SK-N-SH (cell line): ENCODE measurements at regions not wholly inside any gene's neighbourhood (a gene's known extent, or its start where the extent isn't known, plus 50 kb on each side); places are given as distances from the start of the nearest gene placed in this dataset.

Experiments
- CTCF ChIA-PET: fragments of 300-600, 350-600 bp; formaldehyde crosslinking; extraction: SDS; loops from one replicate; lab custom pipeline; 2021; lab: Yijun Ruan, JAX
- POLR2A ChIA-PET: fragments of 350-600 bp; sonication (Branson Sonifier 250); formaldehyde crosslinking; extraction: SDS; loops from one replicate; lab custom pipeline; 2020; ENCODE audit warnings: antibody characterized with exemption, inconsistent platforms; lab: Yijun Ruan, JAX
- DNase-seq: peaks from one replicate; pipeline ENCODE4 v3.0.0; 2012
- H2AFZ ChIP-seq: fragments of 200-600 bp; sonication (generic); 2 replicates; pipeline ENCODE4 v1.8.1; 2016; ENCODE audit warnings: antibody characterized with exemption, mild to moderate bottlenecking, low read depth
- H3F3A ChIP-seq: fragments of 200-600 bp; sonication (generic); replicated peaks from 2 replicates; pipeline ENCODE3; 2016; ENCODE audit warnings: antibody characterized with exemption, mild to moderate bottlenecking; ENCODE audit not compliant: insufficient read depth
- H3K27ac ChIP-seq, 2 experiments: fragments of 200-500 bp in 1 of 2; fragments of 200-600 bp in 1 of 2; sonication (Bioruptor generic) in 1 of 2; sonication (generic), shearing (Covaris generic) in 1 of 2; 2 replicates each; pipeline versions ENCODE4 v1.5.1 to v1.6.1; 2014 to 2016; ENCODE audit warnings: low read depth in 2 of 2, inconsistent platforms in 1 of 2, low read length in 1 of 2, mild to moderate bottlenecking in 1 of 2, mixed read lengths in 1 of 2
- H3K27me3 ChIP-seq: fragments of 200-600 bp; sonication (generic), shearing (Covaris generic); 2 replicates; pipeline ENCODE4 v1.6.1; 2016; ENCODE audit warnings: mixed run types; ENCODE audit not compliant: insufficient read depth
- H3K36me3 ChIP-seq, 2 experiments: fragments of 200-500 bp in 1 of 2; fragments of 200-600 bp in 1 of 2; sonication (Bioruptor generic) in 1 of 2; sonication (generic) in 1 of 2; replicated peaks in 1 of 2; 2 replicates each; pipeline versions ENCODE3 to v1.5.1; 2014 to 2016; ENCODE audit warnings: low read length in 1 of 2, mild to moderate bottlenecking in 1 of 2; ENCODE audit not compliant: insufficient read depth in 2 of 2, control insufficient read depth in 1 of 2
- H3K4me1 ChIP-seq, 2 experiments: fragments of 200-500 bp in 1 of 2; fragments of 200-600 bp in 1 of 2; sonication (Bioruptor generic) in 1 of 2; sonication (generic), shearing (Covaris generic) in 1 of 2; 2 replicates each; pipeline versions ENCODE4 v1.5.1 to v1.6.1; 2014 to 2016; ENCODE audit warnings: low read depth in 1 of 2, low read length in 1 of 2, mixed run types in 1 of 2; ENCODE audit not compliant: insufficient read depth in 2 of 2, control insufficient read depth in 1 of 2
- H3K4me2 ChIP-seq: fragments of 200-600 bp; sonication (generic), shearing (Covaris generic); 2 replicates; pipeline ENCODE4 v1.6.1; 2017; ENCODE audit warnings: mixed run types
- H3K4me3 ChIP-seq, 2 experiments: fragments of 200-500 bp in 1 of 2; fragments of 200-600 bp in 1 of 2; sonication (Bioruptor generic) in 1 of 2; sonication (generic), shearing (Covaris generic) in 1 of 2; 2 replicates each; pipeline versions ENCODE4 v1.5.1 to v1.8.1; 2014 to 2016; ENCODE audit warnings: low read depth in 2 of 2, inconsistent platforms in 1 of 2, low read length in 1 of 2, mild to moderate bottlenecking in 1 of 2, mixed read lengths in 1 of 2, moderate library complexity in 1 of 2
- H3K79me2 ChIP-seq: fragments of 200-600 bp; sonication (generic); 2 replicates; pipeline ENCODE4 v1.8.1; 2017; ENCODE audit warnings: mild to moderate bottlenecking; ENCODE audit not compliant: insufficient read depth
- H3K9ac ChIP-seq: fragments of 200-600 bp; sonication (generic); 2 replicates; pipeline ENCODE4 v1.6.1; 2017; ENCODE audit warnings: mixed run types
- H3K9me2 ChIP-seq: fragments of 200-600 bp; sonication (generic); 2 replicates; pipeline ENCODE4 v1.6.1; 2017; ENCODE audit warnings: mixed run types
- H3K9me3 ChIP-seq: fragments of 200-600 bp; sonication (generic); 2 replicates; pipeline ENCODE4 v1.6.1; 2017; ENCODE audit warnings: mixed run types, mild to moderate bottlenecking, moderate library complexity
- H4K20me1 ChIP-seq: fragments of 200-600 bp; sonication (generic); 2 replicates; pipeline ENCODE4 v1.6.1; 2017; ENCODE audit warnings: mild to moderate bottlenecking, mixed run types; ENCODE audit not compliant: insufficient read depth
- CHD2 ChIP-seq: fragments of 150-350 bp; IDR thresholded peaks from 2 replicates; pipeline ENCODE4 v1.6.1; 2018; ENCODE audit warnings: low read length; ENCODE audit not compliant: partially characterized antibody
- EP300 ChIP-seq, 2 experiments: IDR thresholded peaks; 2 replicates each; pipeline versions ENCODE4 v1.4.0 to v1.6.1; 2012; ENCODE audit warnings: borderline replicate concordance in 1 of 2, low read depth in 1 of 2, low read length in 1 of 2
- IRF3 ChIP-seq: fragments of 150-350 bp; IDR thresholded peaks from 2 replicates; pipeline ENCODE4 v1.6.1; 2016; ENCODE audit warnings: mild to moderate bottlenecking, low read depth, low read length
- JUND ChIP-seq: IDR thresholded peaks from 2 replicates; pipeline ENCODE4 v1.4.0; 2012
- MAX ChIP-seq: IDR thresholded peaks from 2 replicates; pipeline ENCODE4 v1.4.0; 2012; ENCODE audit warnings: low read depth
- NFIC ChIP-seq: IDR thresholded peaks from 2 replicates; pipeline ENCODE4 v1.4.0; 2012; ENCODE audit warnings: borderline replicate concordance
- NRF1 ChIP-seq: IDR thresholded peaks from 2 replicates; pipeline ENCODE4 v1.6.1; 2012; ENCODE audit warnings: low read depth, mild to moderate bottlenecking, low read length
- RAD21 ChIP-seq: IDR thresholded peaks from 2 replicates; pipeline ENCODE4 v1.6.1; 2012; ENCODE audit warnings: mild to moderate bottlenecking, low read length
- RCOR1 ChIP-seq: fragments of 150-350 bp; IDR thresholded peaks from 2 replicates; pipeline ENCODE4 v1.6.1; 2017; ENCODE audit warnings: antibody characterized with exemption, low read length
- RFX5 ChIP-seq: IDR thresholded peaks from 2 replicates; pipeline ENCODE4 v1.6.1; 2012; ENCODE audit warnings: mild to moderate bottlenecking, improper control_type of control experiment, low read length
- RXRA ChIP-seq: IDR thresholded peaks from 2 replicates; pipeline ENCODE4 v1.4.0; 2012; ENCODE audit warnings: low read depth, mild to moderate bottlenecking, borderline replicate concordance
- SMC3 ChIP-seq: IDR thresholded peaks from 2 replicates; pipeline ENCODE4 v1.6.1; 2012; ENCODE audit warnings: low read depth, low read length, improper control_type of control experiment
- TEAD4 ChIP-seq: IDR thresholded peaks from 2 replicates; pipeline ENCODE4 v1.4.0; 2012; ENCODE audit warnings: mild to moderate bottlenecking, borderline replicate concordance; ENCODE audit not compliant: insufficient read depth
- ZBTB33 ChIP-seq: IDR thresholded peaks from 2 replicates; pipeline ENCODE4 v1.4.0; 2012; ENCODE audit warnings: low read depth, borderline replicate concordance
- WGBS: methylation state at CpG from one replicate; pipeline ENCODE4 v1.1.6; 2017; ENCODE audit warnings: low lambda C conversion rate; 5-methylcytosine and 5-hydroxymethylcytosine counted together

- H3K9me2 ChIP-seq: no peaks in the 10 kb centered on the region
- H4K20me1 ChIP-seq: no peaks in the 10 kb centered on the region
- CTCF ChIA-PET: interaction anchor here (1.0 kb wide), 1 partner anchor 74 kb away, joined by 3 read pairs; no protein-coding TSS in a partner anchor
- no peak overlapping the region for H3K4me2 ChIP-seq
- H3K4me3 ChIP-seq: no peak overlapping the region
- POLR2A ChIA-PET: no interaction called here
- TF ChIP-seq ZBTB33: no peak
- TF ChIP-seq CHD2: no peak
- TF ChIP-seq NRF1: no peak
- TF ChIP-seq RCOR1: no peak
- TF ChIP-seq RAD21: no peak
- TF ChIP-seq EP300 (IDR thresholded peaks at IDR 0.05; ENCODE audit: borderline replicate concordance in 1 of 2, low read depth in 1 of 2, low read length in 1 of 2): no peak
- no peak for TF ChIP-seq RXRA
- TF ChIP-seq NFIC: no peak
- 68% methylated on average over 18 of the region's 18 CpGs for WGBS
- no peaks in the 10 kb centered on the region for H3F3A ChIP-seq
- H3K9me3 ChIP-seq: no peaks in the 10 kb centered on the region
- H3K79me2 ChIP-seq: no peaks in the 10 kb centered on the region
- no peak for DNase-seq
- no peak overlapping the region for H2AFZ ChIP-seq
- no peak overlapping the region for H3K9ac ChIP-seq
- H3K4me1 ChIP-seq: no peaks in the 10 kb centered on the region
- no peaks in the 10 kb centered on the region for H3K27me3 ChIP-seq
- H3K27ac ChIP-seq: no peak overlapping the region
- H3K36me3 ChIP-seq: no peaks in the 10 kb centered on the region
These were observed 1312.3 kb downstream of the FAM181B start for GRCh38 chr11:81421251-81421860.

- no peak overlapping the region for H3K4me2 ChIP-seq
- no peaks in the 10 kb centered on the region for H4K20me1 ChIP-seq
- H3K4me1 ChIP-seq: no peaks in the 10 kb centered on the region
- TF ChIP-seq JUND: no peak
- no peak for TF ChIP-seq SMC3
- TF ChIP-seq CHD2: no peak
- TF ChIP-seq TEAD4: no peak
- no peak for TF ChIP-seq NRF1
- no peak for TF ChIP-seq IRF3
- no peak for TF ChIP-seq RFX5
- no peak for TF ChIP-seq MAX
- ChIA-PET POLR2A (interaction anchor here (0.6 kb wide), 1 partner anchor 48 kb away, joined by 5 read pairs; no protein-coding TSS in a partner anchor), CTCF (interaction anchor here (1.0 kb wide), 1 partner anchor 74 kb away, joined by 3 read pairs; no protein-coding TSS in a partner anchor)
- H3K4me3 ChIP-seq: no peak overlapping the region
- DNase-seq: no peak
- no peaks in the 10 kb centered on the region for H3K27me3 ChIP-seq
- no peak overlapping the region for H3K27ac ChIP-seq
- H3K9ac ChIP-seq: no peak overlapping the region
- no peak overlapping the region for H2AFZ ChIP-seq
- WGBS: 60% methylated on average over 3 of the region's 3 CpGs
- H3F3A ChIP-seq: no peaks in the 10 kb centered on the region
- H3K79me2 ChIP-seq: no peaks in the 10 kb centered on the region
- H3K36me3 ChIP-seq: no peaks in the 10 kb centered on the region
- H3K9me2 ChIP-seq: no peaks in the 10 kb centered on the region
- H3K9me3 ChIP-seq: no peaks in the 10 kb centered on the region
These were observed 1312.9 kb downstream of the FAM181B start for GRCh38 chr11:81420668-81421250.
